Stomach (tissue), 4 donors: ENCODE measurements at regions not wholly inside any gene's neighbourhood (a gene's known extent, or its start where the extent isn't known, plus 50 kb on each side); places are given as distances from the start of the nearest gene placed in this dataset.
"Not testable (repeated sequence)": the region's sequence is repeated elsewhere in the genome, so short reads cannot be mapped to it uniquely, and the experiment has no call there.

Experiments used
- POLR2A ChIP-seq, 4 donors: fragments of 450-650 bp; IDR thresholded peaks; one replicate each; pipeline ENCODE4 v1.6.1; 2016; ENCODE audit warnings: antibody characterized with exemption in 4 of 4, control low read depth in 2 of 4, mild to moderate bottlenecking in 1 of 4, moderate library complexity in 1 of 4
- POLR2AphosphoS5 ChIP-seq, 3 donors: sonication (generic); formaldehyde crosslinking; IDR thresholded peaks; one replicate each; pipeline ENCODE4 v1.6.1; 2016; ENCODE audit warnings: antibody characterized with exemption in 3 of 3

- TF ChIP-seq POLR2AphosphoS5, POLR2A (IDR thresholded peaks at IDR 0.05): not testable (repeated sequence)
These were observed 104.1 kb downstream of the FAM72C start for GRCh38 chr1:143867590-143868220.
